Endodermal cell (in vitro differentiated cells): ENCODE measurements at regions not wholly inside any gene's neighbourhood (a gene's known extent, or its start where the extent isn't known, plus 50 kb on each side); places are given as distances from the start of the nearest gene placed in this dataset.

Source experiments
- DNase-seq: peaks from one replicate; pipeline ENCODE4 v3.0.0-alpha.2; 2017
- H3K27ac ChIP-seq: 2 replicates; pipeline ENCODE4 v1.5.1; 2013; ENCODE audit warnings: mild to moderate bottlenecking, low read depth, low read length, moderate library complexity
- H3K27me3 ChIP-seq: 2 replicates; pipeline ENCODE4 v1.6.1; 2013; ENCODE audit warnings: mild to moderate bottlenecking, low read length, moderate library complexity; ENCODE audit not compliant: insufficient read depth, control insufficient read depth, poor library complexity, severe bottlenecking
- H3K36me3 ChIP-seq: 2 replicates; pipeline ENCODE4 v1.7.0; 2013; ENCODE audit warnings: mild to moderate bottlenecking, low read length, moderate library complexity; ENCODE audit not compliant: control insufficient read depth, insufficient read depth
- H3K4me1 ChIP-seq: one replicate; pipeline ENCODE4 v1.7.0; 2013; ENCODE audit warnings: low read length; ENCODE audit not compliant: control insufficient read depth, insufficient read depth
- H3K4me3 ChIP-seq: 2 replicates; pipeline ENCODE4 v1.5.1; 2013; ENCODE audit warnings: mild to moderate bottlenecking, low read length, moderate library complexity
- H3K9ac ChIP-seq: 2 replicates; pipeline ENCODE4 v1.6.1; 2013; ENCODE audit warnings: mild to moderate bottlenecking, low read length, moderate library complexity; ENCODE audit not compliant: poor library complexity, severe bottlenecking; ENCODE audit errors: extremely low read depth
- H3K9me3 ChIP-seq: 2 replicates; pipeline ENCODE4 v1.6.1; 2013; ENCODE audit warnings: mild to moderate bottlenecking, low read length, moderate library complexity; ENCODE audit not compliant: control insufficient read depth
- H3K27ac Mint-ChIP-seq: 2 replicates; pipeline ENCODE4 v1.8.0; 2020; ENCODE audit warnings: mixed read lengths
- H3K27me3 Mint-ChIP-seq: 2 replicates; pipeline ENCODE4 v1.8.0; 2021; ENCODE audit warnings: mild to moderate bottlenecking, mixed read lengths; ENCODE audit not compliant: insufficient read depth
- H3K36me3 Mint-ChIP-seq: 2 replicates; pipeline ENCODE4 v1.8.0; 2020; ENCODE audit warnings: low read depth, mixed read lengths
- H3K4me1 Mint-ChIP-seq: 2 replicates; pipeline ENCODE4 v1.8.0; 2020; ENCODE audit warnings: mixed read lengths
- H3K4me3 Mint-ChIP-seq: 2 replicates; pipeline ENCODE4 v1.8.0; 2020; ENCODE audit warnings: mild to moderate bottlenecking, moderate library complexity, mixed read lengths
- H3K9me3 Mint-ChIP-seq: 2 replicates; pipeline ENCODE4 v1.8.0; 2020; ENCODE audit warnings: mild to moderate bottlenecking, mixed read lengths
- CTCF ChIP-seq: fragments of 200-600 bp; sonication (generic); conservative IDR thresholded peaks from 2 replicates; pipeline ENCODE4 v1.5.0; 2021; ENCODE audit warnings: antibody characterized with exemption, mild to moderate bottlenecking
- WGBS, 2 experiments: methylation state at CpG; one replicate each; pipeline versions ENCODE4 v1.1.5 to v1.1.7; 2013; ENCODE audit warnings: missing lambda C conversion rate in 2 of 2, mixed read lengths in 1 of 2; ENCODE audit not compliant: insufficient coverage in 1 of 2, insufficient read length in 1 of 2; 5-methylcytosine and 5-hydroxymethylcytosine counted together

- no peaks in the 10 kb centered on the region for H3K9me3 Mint-ChIP-seq
- peak overlapping the region; percentile 73 for H3K27ac Mint-ChIP-seq
- Histone ChIP-seq H3K27me3 (no peaks in the 10 kb centered on the region), H3K9ac (no peak overlapping the region), H3K4me3 (no peak overlapping the region), H3K27ac (peak overlapping the region; percentile 14), H3K4me1 (peaks cover 24% of the 10 kb centered on the region), H3K9me3 (no peaks in the 10 kb centered on the region), H3K36me3 (no peaks in the 10 kb centered on the region)
- peaks cover 62% of the 10 kb centered on the region for H3K4me1 Mint-ChIP-seq
- peak overlapping the region; percentile 5 for H3K4me3 Mint-ChIP-seq
- peaks cover 21% of the 10 kb centered on the region for H3K27me3 Mint-ChIP-seq
- no peak for DNase-seq
- TF ChIP-seq CTCF = no peak
- 77 to 91% methylated on average over 12 to 18 of the region's 18 CpGs for WGBS, 2 experiments
- H3K36me3 Mint-ChIP-seq = no peaks in the 10 kb centered on the region
Observed at GRCh38 chr16:54362591-54363206, 76.1 kb upstream of the IRX3 start.

GRCh38 chr16:54361246-54361645, 74.7 kb upstream of the IRX3 start:
- Histone ChIP-seq H3K36me3 (no peaks in the 10 kb centered on the region), H3K27ac (no peak overlapping the region), H3K4me1 (peaks cover 23% of the 10 kb centered on the region), H3K4me3 (no peak overlapping the region), H3K9ac (no peak overlapping the region), H3K27me3 (no peaks in the 10 kb centered on the region), H3K9me3 (no peaks in the 10 kb centered on the region)
- DNase-seq = no peak
- Mint-ChIP-seq H3K27me3 (peaks cover 24% of the 10 kb centered on the region), H3K9me3 (no peaks in the 10 kb centered on the region), H3K27ac (no peak overlapping the region), H3K4me1 (peaks cover 60% of the 10 kb centered on the region), H3K36me3 (no peaks in the 10 kb centered on the region), H3K4me3 (no peak overlapping the region)
- TF ChIP-seq CTCF = no peak
- 74 to 88% methylated on average over 1 of the region's 1 CpG for WGBS, 2 experiments

GRCh38 chr16:54360681-54361080, 74.1 kb upstream of the IRX3 start:
- Mint-ChIP-seq H3K9me3 (peaks cover 3% of the 10 kb centered on the region), H3K27ac (peak overlapping the region; percentile 64), H3K4me3 (peak overlapping the region; percentile 34), H3K4me1 (peaks cover 60% of the 10 kb centered on the region), H3K27me3 (peaks cover 24% of the 10 kb centered on the region), H3K36me3 (no peaks in the 10 kb centered on the region)
- Histone ChIP-seq H3K9ac (no peak overlapping the region), H3K4me3 (peak overlapping the region; percentile 32), H3K4me1 (peaks cover 21% of the 10 kb centered on the region), H3K36me3 (no peaks in the 10 kb centered on the region), H3K27ac (no peak overlapping the region), H3K27me3 (no peaks in the 10 kb centered on the region), H3K9me3 (no peaks in the 10 kb centered on the region)
- DNase-seq = no peak
- WGBS, 2 experiments = 43 to 54% methylated on average over 1 to 5 of the region's 5 CpGs
- no peak for TF ChIP-seq CTCF
